Hematopoietic multipotent progenitor cell treated with erythropoietin and hydrocortisone succinate and interleukin-3 and kit ligand, for 6 days (in vitro differentiated cells): ENCODE measurements at regions not wholly inside any gene's neighbourhood (a gene's known extent, or its start where the extent isn't known, plus 50 kb on each side); places are given as distances from the start of the nearest gene placed in this dataset.
A peak's percentile ranks its signal among the peaks of the same experiment; 100 is the strongest.

Source experiments
- DNase-seq: peaks from one replicate; pipeline ENCODE4 v3.0.0-alpha.2; 2015

- no peak for DNase-seq
Measured at GRCh38 chr6:40054602-40055001, 120.3 kb upstream of the MOCS1 start.

- DNase-seq: no peak
Measured at GRCh38 chr6:40054186-40054585, 119.9 kb upstream of the MOCS1 start.

GRCh38 chr6:40049128-40049527, 114.9 kb upstream of the MOCS1 start:
- DNase-seq: no peak

GRCh38 chr6:40044196-40044595, 109.9 kb upstream of the MOCS1 start:
- DNase-seq: no peak

- peak; percentile 47 for DNase-seq
Measured at GRCh38 chr6:40042232-40042631, 108.0 kb upstream of the MOCS1 start.

- DNase-seq: no peak
Measured at GRCh38 chr6:40039042-40039441, 104.8 kb upstream of the MOCS1 start.

GRCh38 chr6:40038626-40039025, 104.4 kb upstream of the MOCS1 start:
- no peak for DNase-seq

GRCh38 chr6:40037271-40037670, 103.0 kb upstream of the MOCS1 start:
- DNase-seq: no peak

GRCh38 chr6:40036186-40036585, 101.9 kb upstream of the MOCS1 start:
- DNase-seq: no peak

GRCh38 chr6:40028449-40028848, 94.2 kb upstream of the MOCS1 start:
- DNase-seq: no peak

- no peak for DNase-seq
Measured at GRCh38 chr6:40022867-40023266, 88.6 kb upstream of the MOCS1 start.

- no peak for DNase-seq
Measured at GRCh38 chr6:40020166-40020565, 85.9 kb upstream of the MOCS1 start.

- no peak for DNase-seq
Measured at GRCh38 chr6:40015530-40015929, 81.3 kb upstream of the MOCS1 start.

GRCh38 chr6:40011844-40012243, 77.6 kb upstream of the MOCS1 start:
- no peak for DNase-seq

GRCh38 chr6:40000964-40001515, 66.8 kb upstream of the MOCS1 start:
- DNase-seq: no peak

GRCh38 chr6:39999006-39999867, 65.0 kb upstream of the MOCS1 start:
- DNase-seq: peak; percentile 69

- DNase-seq: no peak
Measured at GRCh38 chr6:39998126-39998525, 63.9 kb upstream of the MOCS1 start.

- DNase-seq: no peak
Measured at GRCh38 chr6:39997101-39997635, 62.9 kb upstream of the MOCS1 start.

GRCh38 chr6:39995633-39996032, 61.4 kb upstream of the MOCS1 start:
- DNase-seq: no peak

GRCh38 chr6:39992861-39993622, 58.8 kb upstream of the MOCS1 start:
- DNase-seq: peak; percentile 57
